GM23338 (cell line): ENCODE measurements at regions not wholly inside any gene's neighbourhood (a gene's known extent, or its start where the extent isn't known, plus 50 kb on each side); places are given as distances from the start of the nearest gene placed in this dataset.

Experiments
- ATAC-seq: fragments of 200-7000 bp; cut with Tn5 transposase; 3 replicates; pipeline ENCODE4 v1.9.1; 2020
- DNase-seq: peaks from one replicate; pipeline ENCODE4 v3.0.0-alpha.2; 2015; ENCODE audit warnings: low spot score
- H2AFZ ChIP-seq: fragments of 200-600 bp; sonication (generic); 2 replicates; pipeline ENCODE4 v1.8.0; 2016; ENCODE audit warnings: antibody characterized with exemption, mild to moderate bottlenecking, moderate library complexity
- H3F3A ChIP-seq: fragments of 200-600 bp; sonication (generic); replicated peaks from 2 replicates; pipeline ENCODE4 v1.8.0; 2017; ENCODE audit warnings: antibody characterized with exemption, mixed run types, low read depth
- H3K27ac ChIP-seq: fragments of 200-600 bp; sonication (generic); 2 replicates; pipeline ENCODE4 v1.6.1; 2016; ENCODE audit warnings: low read depth
- H3K27me3 ChIP-seq: fragments of 200-600 bp; sonication (generic); 2 replicates; pipeline ENCODE4 v1.8.0; 2016; ENCODE audit warnings: mild to moderate bottlenecking, mixed run types, moderate library complexity; ENCODE audit not compliant: insufficient read depth
- H3K36me3 ChIP-seq: fragments of 200-600 bp; sonication (generic); 2 replicates; pipeline ENCODE4 v1.8.0; 2016; ENCODE audit warnings: mild to moderate bottlenecking; ENCODE audit not compliant: insufficient read depth
- H3K4me1 ChIP-seq: fragments of 200-600 bp; sonication (generic); 2 replicates; pipeline ENCODE4 v1.8.0; 2016; ENCODE audit warnings: mild to moderate bottlenecking, moderate library complexity; ENCODE audit not compliant: insufficient read depth
- H3K4me2 ChIP-seq: fragments of 200-600 bp; sonication (generic); 2 replicates; pipeline ENCODE4 v1.7.1; 2017; ENCODE audit warnings: mixed run types
- H3K4me3 ChIP-seq: fragments of 200-600 bp; sonication (generic); 2 replicates; pipeline ENCODE4 v1.6.1; 2016; ENCODE audit warnings: mixed run types
- H3K79me2 ChIP-seq: fragments of 200-600 bp; sonication (generic); replicated peaks from 2 replicates; pipeline ENCODE4 v1.8.0; 2017; ENCODE audit warnings: mild to moderate bottlenecking; ENCODE audit not compliant: insufficient read depth
- H3K9me2 ChIP-seq: fragments of 200-600 bp; sonication (generic); 2 replicates; pipeline ENCODE4 v1.8.0; 2017; ENCODE audit not compliant: insufficient read depth
- H4K20me1 ChIP-seq: fragments of 200-600 bp; sonication (generic); replicated peaks from 2 replicates; pipeline ENCODE4 v1.8.0; 2017; ENCODE audit warnings: mild to moderate bottlenecking; ENCODE audit not compliant: insufficient read depth
- H3K27ac Mint-ChIP-seq: 2 replicates; pipeline ENCODE4 v1.8.0; 2020; ENCODE audit warnings: inconsistent platforms, mild to moderate bottlenecking, moderate library complexity, mixed read lengths
- H3K27me3 Mint-ChIP-seq: 3 replicates; pipeline ENCODE4 v1.8.0; 2022; ENCODE audit warnings: low read depth, mild to moderate bottlenecking, moderate library complexity, mixed read lengths, inconsistent platforms; ENCODE audit not compliant: insufficient read depth, poor library complexity
- H3K36me3 Mint-ChIP-seq: 3 replicates; pipeline ENCODE4 v1.8.0; 2021; ENCODE audit warnings: low read depth, mild to moderate bottlenecking, inconsistent platforms, moderate library complexity, mixed read lengths
- H3K4me1 Mint-ChIP-seq: 3 replicates; pipeline ENCODE4 v1.8.0; 2020; ENCODE audit warnings: mild to moderate bottlenecking, inconsistent platforms, mixed read lengths
- H3K4me3 Mint-ChIP-seq: 3 replicates; pipeline ENCODE4 v1.8.0; 2021; ENCODE audit warnings: moderate library complexity, mild to moderate bottlenecking, inconsistent platforms, mixed read lengths
- H3K9me3 Mint-ChIP-seq: 3 replicates; pipeline ENCODE4 v1.8.0; 2020; ENCODE audit warnings: moderate library complexity, mild to moderate bottlenecking, inconsistent platforms, mixed read lengths
- EZH2phosphoT487 ChIP-seq: fragments of 200-600 bp; sonication (generic); IDR thresholded peaks from one replicate; pipeline ENCODE4 v1.8.1; 2018; ENCODE audit warnings: antibody characterized with exemption; ENCODE audit not compliant: unreplicated experiment
- JUNB ChIP-seq: IDR thresholded peaks from one replicate; pipeline ENCODE4 v1.6.1; 2016; ENCODE audit warnings: antibody characterized with exemption; ENCODE audit not compliant: unreplicated experiment
- STAT1 ChIP-seq: IDR thresholded peaks from one replicate; pipeline ENCODE4 v1.6.1; 2016; ENCODE audit warnings: antibody characterized with exemption; ENCODE audit not compliant: unreplicated experiment
- ZNF114 ChIP-seq: fragments of 250-450 bp; sonication (Bioruptor Pico); IDR thresholded peaks from 2 replicates; pipeline ENCODE4 v1.5.0; 2020; ENCODE audit warnings: mild to moderate bottlenecking, moderate library complexity
- ZNF331 ChIP-seq: fragments of 250-450 bp; sonication (Bioruptor Pico); IDR thresholded peaks from 2 replicates; pipeline ENCODE4 v1.5.0; 2020; ENCODE audit warnings: low read depth, mild to moderate bottlenecking, moderate library complexity
- ZNF462 ChIP-seq: fragments of 250-450 bp; sonication (Bioruptor Pico); IDR thresholded peaks from 2 replicates; pipeline ENCODE4 v1.5.0; 2020; ENCODE audit warnings: mild to moderate bottlenecking, moderate library complexity
- TF ChIP-seq, protein P1 (sequence below): IDR thresholded peaks from 2 replicates; pipeline ENCODE4 v1.6.1; 2016; ENCODE audit warnings: antibody characterized with exemption
- TF ChIP-seq, protein P2 (sequence below), 2 experiments: fragments of 200-600 bp in 1 of 2; sonication (generic) in 1 of 2; conservative IDR thresholded peaks; 2 replicates each; pipeline versions ENCODE4 v1.5.1 to v1.6.1; 2016 to 2017; ENCODE audit warnings: antibody characterized with exemption in 2 of 2, low read depth in 2 of 2, mild to moderate bottlenecking in 2 of 2, moderate library complexity in 1 of 2
- TF ChIP-seq, protein P3 (sequence below): IDR thresholded peaks from one replicate; pipeline ENCODE4 v1.6.1; 2018; ENCODE audit warnings: antibody characterized with exemption; ENCODE audit not compliant: unreplicated experiment

DNA sequence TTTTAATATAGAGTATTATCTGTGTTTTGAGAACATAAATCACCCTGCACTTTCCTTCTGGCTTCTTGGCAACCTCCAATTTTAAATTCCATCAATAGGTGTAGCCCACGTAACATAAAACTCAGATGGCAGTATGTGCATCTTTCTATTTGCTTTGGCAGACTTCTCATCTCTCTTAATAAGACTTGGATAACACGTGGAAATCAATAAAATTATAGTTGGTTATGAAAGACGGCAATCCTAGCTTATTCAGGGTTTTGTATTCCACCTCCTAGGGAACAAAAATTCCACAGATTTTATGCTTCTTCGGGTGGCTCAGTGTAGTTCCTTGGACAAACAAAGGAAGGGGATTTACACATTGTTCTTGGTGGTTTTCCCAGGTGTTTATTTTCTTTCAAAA is 299.3 kb downstream of the RND3 start:
- H3K36me3 ChIP-seq, result no peaks in the 10 kb centered on the region
- DNase-seq (no peak), ATAC-seq (no peak)
- H3K9me2 ChIP-seq, result 0 out of 2 replicates have a peak, but pooled peaks cover 2% of the 10 kb centered on the region
- H4K20me1 ChIP-seq, result no peaks in the 10 kb centered on the region
- H3K27ac ChIP-seq, result no peak overlapping the region
- no peaks in the 10 kb centered on the region for H3K79me2 ChIP-seq
- no peaks in the 10 kb centered on the region for H3K27me3 ChIP-seq
- TF ChIP-seq, protein P1, sequence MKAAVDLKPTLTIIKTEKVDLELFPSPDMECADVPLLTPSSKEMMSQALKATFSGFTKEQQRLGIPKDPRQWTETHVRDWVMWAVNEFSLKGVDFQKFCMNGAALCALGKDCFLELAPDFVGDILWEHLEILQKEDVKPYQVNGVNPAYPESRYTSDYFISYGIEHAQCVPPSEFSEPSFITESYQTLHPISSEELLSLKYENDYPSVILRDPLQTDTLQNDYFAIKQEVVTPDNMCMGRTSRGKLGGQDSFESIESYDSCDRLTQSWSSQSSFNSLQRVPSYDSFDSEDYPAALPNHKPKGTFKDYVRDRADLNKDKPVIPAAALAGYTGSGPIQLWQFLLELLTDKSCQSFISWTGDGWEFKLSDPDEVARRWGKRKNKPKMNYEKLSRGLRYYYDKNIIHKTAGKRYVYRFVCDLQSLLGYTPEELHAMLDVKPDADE, result no peak
- TF ChIP-seq JUNB, result no peak
- no peak for TF ChIP-seq ZNF331
- Mint-ChIP-seq H3K36me3 (peaks cover 2% of the 10 kb centered on the region; the same call in 1 of the 3 replicates), H3K9me3 (no peaks in the 10 kb centered on the region), H3K27me3 (peaks cover 3% of the 10 kb centered on the region), H3K4me3 (no peak overlapping the region), H3K4me1 (peaks cover 14% of the 10 kb centered on the region), H3K27ac (no peak overlapping the region)
- H3K4me1 ChIP-seq, result peaks cover 6% of the 10 kb centered on the region; the same call in 1 of the 2 replicates
- H3K4me2 ChIP-seq, result no peak overlapping the region
- no peak overlapping the region for H3K4me3 ChIP-seq
- no peak overlapping the region for H2AFZ ChIP-seq
- H3F3A ChIP-seq, result no peaks in the 10 kb centered on the region

- Histone ChIP-seq H3K27me3 (no peaks in the 10 kb centered on the region), H3K9me2 (peaks cover 2% of the 10 kb centered on the region; the same call in 1 of the 2 replicates), H2AFZ (no peak overlapping the region), H3K4me2 (no peak overlapping the region), H4K20me1 (no peaks in the 10 kb centered on the region), H3K4me3 (no peak overlapping the region), H3F3A (no peaks in the 10 kb centered on the region), H3K36me3 (no peaks in the 10 kb centered on the region), H3K79me2 (no peaks in the 10 kb centered on the region), H3K4me1 (peaks cover 6% of the 10 kb centered on the region; the same call in 1 of the 2 replicates), H3K27ac (no peak overlapping the region)
- 0 out of 3 replicates have a peak, but pooled peaks cover 3% of the 10 kb centered on the region for H3K9me3 Mint-ChIP-seq
- H3K27me3 Mint-ChIP-seq, result peaks cover 3% of the 10 kb centered on the region
- DNase-seq (no peak), ATAC-seq (no peak)
- H3K36me3 Mint-ChIP-seq, result peaks cover 2% of the 10 kb centered on the region; the same call in 2 of the 3 replicates
- H3K4me3 Mint-ChIP-seq, result no peak overlapping the region
- H3K27ac Mint-ChIP-seq, result no peak overlapping the region
- peaks cover 17% of the 10 kb centered on the region for H3K4me1 Mint-ChIP-seq
- no peak for TF ChIP-seq EZH2phosphoT487
- TF ChIP-seq ZNF462 (CRISPR knock-in tag), result no peak
- TF ChIP-seq, protein P2, sequence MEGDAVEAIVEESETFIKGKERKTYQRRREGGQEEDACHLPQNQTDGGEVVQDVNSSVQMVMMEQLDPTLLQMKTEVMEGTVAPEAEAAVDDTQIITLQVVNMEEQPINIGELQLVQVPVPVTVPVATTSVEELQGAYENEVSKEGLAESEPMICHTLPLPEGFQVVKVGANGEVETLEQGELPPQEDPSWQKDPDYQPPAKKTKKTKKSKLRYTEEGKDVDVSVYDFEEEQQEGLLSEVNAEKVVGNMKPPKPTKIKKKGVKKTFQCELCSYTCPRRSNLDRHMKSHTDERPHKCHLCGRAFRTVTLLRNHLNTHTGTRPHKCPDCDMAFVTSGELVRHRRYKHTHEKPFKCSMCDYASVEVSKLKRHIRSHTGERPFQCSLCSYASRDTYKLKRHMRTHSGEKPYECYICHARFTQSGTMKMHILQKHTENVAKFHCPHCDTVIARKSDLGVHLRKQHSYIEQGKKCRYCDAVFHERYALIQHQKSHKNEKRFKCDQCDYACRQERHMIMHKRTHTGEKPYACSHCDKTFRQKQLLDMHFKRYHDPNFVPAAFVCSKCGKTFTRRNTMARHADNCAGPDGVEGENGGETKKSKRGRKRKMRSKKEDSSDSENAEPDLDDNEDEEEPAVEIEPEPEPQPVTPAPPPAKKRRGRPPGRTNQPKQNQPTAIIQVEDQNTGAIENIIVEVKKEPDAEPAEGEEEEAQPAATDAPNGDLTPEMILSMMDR (conservative IDR thresholded peaks at IDR 0.05; ENCODE audit: low read depth in 2 of 2), result no peak
- TF ChIP-seq, protein P3, sequence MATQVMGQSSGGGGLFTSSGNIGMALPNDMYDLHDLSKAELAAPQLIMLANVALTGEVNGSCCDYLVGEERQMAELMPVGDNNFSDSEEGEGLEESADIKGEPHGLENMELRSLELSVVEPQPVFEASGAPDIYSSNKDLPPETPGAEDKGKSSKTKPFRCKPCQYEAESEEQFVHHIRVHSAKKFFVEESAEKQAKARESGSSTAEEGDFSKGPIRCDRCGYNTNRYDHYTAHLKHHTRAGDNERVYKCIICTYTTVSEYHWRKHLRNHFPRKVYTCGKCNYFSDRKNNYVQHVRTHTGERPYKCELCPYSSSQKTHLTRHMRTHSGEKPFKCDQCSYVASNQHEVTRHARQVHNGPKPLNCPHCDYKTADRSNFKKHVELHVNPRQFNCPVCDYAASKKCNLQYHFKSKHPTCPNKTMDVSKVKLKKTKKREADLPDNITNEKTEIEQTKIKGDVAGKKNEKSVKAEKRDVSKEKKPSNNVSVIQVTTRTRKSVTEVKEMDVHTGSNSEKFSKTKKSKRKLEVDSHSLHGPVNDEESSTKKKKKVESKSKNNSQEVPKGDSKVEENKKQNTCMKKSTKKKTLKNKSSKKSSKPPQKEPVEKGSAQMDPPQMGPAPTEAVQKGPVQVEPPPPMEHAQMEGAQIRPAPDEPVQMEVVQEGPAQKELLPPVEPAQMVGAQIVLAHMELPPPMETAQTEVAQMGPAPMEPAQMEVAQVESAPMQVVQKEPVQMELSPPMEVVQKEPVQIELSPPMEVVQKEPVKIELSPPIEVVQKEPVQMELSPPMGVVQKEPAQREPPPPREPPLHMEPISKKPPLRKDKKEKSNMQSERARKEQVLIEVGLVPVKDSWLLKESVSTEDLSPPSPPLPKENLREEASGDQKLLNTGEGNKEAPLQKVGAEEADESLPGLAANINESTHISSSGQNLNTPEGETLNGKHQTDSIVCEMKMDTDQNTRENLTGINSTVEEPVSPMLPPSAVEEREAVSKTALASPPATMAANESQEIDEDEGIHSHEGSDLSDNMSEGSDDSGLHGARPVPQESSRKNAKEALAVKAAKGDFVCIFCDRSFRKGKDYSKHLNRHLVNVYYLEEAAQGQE, result no peak
- TF ChIP-seq STAT1, result no peak
- TF ChIP-seq ZNF114 (CRISPR knock-in tag), result no peak
Observed at GRCh38 chr2:150182566-150183235, 304.8 kb downstream of the RND3 start.
